Activated CD4-positive, alpha-beta T cell treated with anti-CD3 and anti-CD28 coated beads, Interleukin-2, amount 10 ng/mL, durations not matched to agents 7 days and 5 days (primary cell): ENCODE measurements at regions not wholly inside any gene's neighbourhood (a gene's known extent, or its start where the extent isn't known, plus 50 kb on each side); places are given as distances from the start of the nearest gene placed in this dataset.
A peak's percentile ranks its signal among the peaks of the same experiment; 100 is the strongest.
"Not testable (repeated sequence)": the region's sequence is repeated elsewhere in the genome, so short reads cannot be mapped to it uniquely, and the experiment has no call there.

ENCODE experiments used
- CTCF ChIA-PET: fragments of 350-600 bp; sonication (Branson Sonifier 250); formaldehyde crosslinking; loops from one replicate; lab custom pipeline; 2021; ENCODE audit warnings: antibody characterized with exemption; lab: Charles Lee
- POLR2A ChIA-PET: fragments of 350-600 bp; sonication (Branson Sonifier 250); formaldehyde crosslinking; loops from one replicate; lab custom pipeline; 2021; ENCODE audit warnings: antibody characterized with exemption; lab: Charles Lee
- DNase-seq: peaks from one replicate; pipeline ENCODE4 v3.0.0-alpha.2; 2020
- H3K27ac Mint-ChIP-seq: one replicate; pipeline ENCODE4 v1.8.0; 2021; ENCODE audit warnings: mild to moderate bottlenecking, moderate library complexity, mixed read lengths
- H3K27me3 Mint-ChIP-seq: one replicate; pipeline ENCODE4 v1.8.0; 2021; ENCODE audit warnings: mixed read lengths
- H3K36me3 Mint-ChIP-seq: one replicate; pipeline ENCODE4 v1.8.0; 2021; ENCODE audit warnings: low read depth, mixed read lengths
- H3K4me1 Mint-ChIP-seq: one replicate; pipeline ENCODE4 v1.8.0; 2021; ENCODE audit warnings: mixed read lengths
- H3K4me3 Mint-ChIP-seq: one replicate; pipeline ENCODE4 v1.8.0; 2021; ENCODE audit warnings: mild to moderate bottlenecking, moderate library complexity, mixed read lengths
- H3K9me3 Mint-ChIP-seq: one replicate; pipeline ENCODE4 v1.8.0; 2021; ENCODE audit warnings: mixed read lengths

DNA sequence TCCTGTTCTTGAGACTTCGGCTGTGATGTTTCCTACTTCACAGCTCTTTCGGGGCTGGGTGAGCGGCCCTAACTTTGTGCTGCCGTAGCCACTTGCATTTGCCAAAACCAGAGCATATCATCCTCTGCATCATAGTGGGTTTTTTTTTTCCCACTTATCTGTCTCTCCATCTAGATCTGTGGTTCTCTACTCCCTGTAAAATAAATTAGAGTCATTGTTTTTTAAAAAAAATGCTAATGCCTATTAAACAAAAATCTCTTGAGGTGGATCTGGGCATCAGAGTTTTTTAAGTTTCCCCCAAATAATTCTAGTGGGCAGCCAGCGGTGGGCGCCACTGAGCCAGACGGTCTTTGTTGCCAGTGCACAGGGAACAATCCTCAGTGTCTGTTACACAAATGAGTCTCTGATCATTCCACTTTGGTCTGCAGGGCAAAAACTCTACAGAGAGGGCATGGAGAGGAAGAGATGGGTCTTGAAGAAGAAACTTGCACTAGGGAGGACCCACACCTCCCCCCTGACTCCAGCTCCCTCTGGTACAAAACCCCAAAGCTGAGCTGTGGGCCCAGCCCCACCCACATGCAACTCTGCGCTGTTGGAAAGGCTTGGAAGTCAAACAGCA is 62.4 kb upstream of the BCL2L14 start:
- Mint-ChIP-seq H3K4me1 (peaks cover 75% of the 10 kb centered on the region), H3K27me3 (no peaks in the 10 kb centered on the region), H3K4me3 (peak overlapping the region; percentile 68), H3K9me3 (peaks cover 13% of the 10 kb centered on the region), H3K27ac (peak overlapping the region; percentile 97), H3K36me3 (peaks cover 23% of the 10 kb centered on the region)
- ChIA-PET CTCF (interaction anchor here (0.6 to 4.2 kb wide), 19 partner anchors 8 to 434 kb away, joined by 3 to 23 read pairs (median 4); no protein-coding TSS in a partner anchor), POLR2A (interaction anchor here (1.4 to 1.5 kb wide), 2 partner anchors 27 to 359 kb away, joined by 3 to 4 read pairs; partner anchors contain the start of gene ETV6)
- DNase-seq = peak; percentile 49

DNA sequence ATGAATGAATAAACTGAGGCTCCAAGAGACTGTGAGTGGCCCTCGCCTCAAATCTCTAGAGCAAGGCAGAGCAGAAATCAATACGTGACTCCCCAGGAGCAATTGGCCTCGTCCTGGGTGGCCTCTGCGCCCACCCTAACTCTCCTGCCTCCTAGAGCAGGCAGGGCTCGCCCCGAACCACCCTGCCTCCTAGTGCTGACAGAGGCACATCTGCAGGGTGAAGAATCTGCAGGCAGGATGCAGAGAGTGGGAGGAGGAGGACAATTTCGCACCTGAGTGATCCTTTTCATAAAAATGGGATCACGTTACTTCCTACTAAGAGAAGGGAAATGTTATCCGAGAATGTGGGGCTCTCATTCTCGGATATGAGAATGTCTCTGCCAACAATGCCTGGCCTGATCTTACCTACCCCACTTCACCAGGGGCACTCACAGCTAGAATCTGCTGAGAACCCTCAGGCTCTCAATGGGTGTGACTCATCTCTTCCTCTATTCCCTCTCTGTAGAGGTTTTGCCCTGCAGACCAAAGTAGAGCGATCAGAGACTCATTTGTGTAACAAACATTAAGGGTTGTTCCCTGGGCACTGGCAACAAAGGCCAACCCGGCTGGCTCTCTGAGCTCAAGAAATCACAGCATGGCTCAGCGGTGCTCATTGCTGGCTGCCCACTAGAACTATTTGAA is 61.7 kb upstream of the BCL2L14 start:
- peaks cover 20% of the 10 kb centered on the region for H3K36me3 Mint-ChIP-seq
- DNase-seq = peak; percentile 66
- ChIA-PET CTCF (interaction anchor here (0.9 to 4.2 kb wide), 14 partner anchors 9 to 428 kb away, joined by 3 to 23 read pairs (median 6); no protein-coding TSS in a partner anchor), POLR2A (interaction anchor here (0.6 to 1.5 kb wide), 5 partner anchors 24 to 360 kb away, joined by 3 to 5 read pairs (median 3); partner anchors contain the start of gene ETV6)
- H3K4me3 Mint-ChIP-seq = peak overlapping the region; percentile 68
- no peaks in the 10 kb centered on the region for H3K27me3 Mint-ChIP-seq
- peaks cover 13% of the 10 kb centered on the region for H3K9me3 Mint-ChIP-seq
- H3K27ac Mint-ChIP-seq = peak overlapping the region; percentile 97
- peaks cover 75% of the 10 kb centered on the region for H3K4me1 Mint-ChIP-seq

DNA sequence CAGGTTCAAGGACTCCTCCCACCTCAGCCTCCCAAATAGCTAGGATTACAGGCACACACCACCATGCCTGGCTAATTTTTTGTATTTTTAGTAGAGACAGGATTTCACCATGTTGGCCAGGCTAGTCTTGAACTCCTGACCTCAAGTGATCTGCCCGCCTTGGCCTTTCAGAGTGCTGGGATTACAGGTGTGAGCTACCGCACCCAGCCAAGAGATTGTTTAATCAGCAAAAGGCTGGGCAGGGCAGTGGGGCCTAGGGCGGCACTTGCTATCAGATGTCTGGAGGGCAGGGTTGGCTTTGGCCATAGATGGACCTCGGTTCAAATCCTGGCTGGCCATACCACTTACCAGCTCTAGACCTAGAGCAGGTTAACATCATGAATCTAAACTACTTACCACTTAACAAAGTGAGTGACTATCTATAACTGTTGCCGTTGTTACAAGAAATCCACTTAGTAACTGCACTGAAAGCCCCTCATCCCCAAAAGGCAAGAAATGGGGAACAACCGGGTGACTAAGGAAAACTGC is 60.9 kb upstream of the BCL2L14 start:
- H3K4me1 Mint-ChIP-seq = peaks cover 76% of the 10 kb centered on the region
- peak overlapping the region; percentile 97 for H3K27ac Mint-ChIP-seq
- not testable (repeated sequence) for DNase-seq, H3K27me3 Mint-ChIP-seq, H3K9me3 Mint-ChIP-seq
- ChIA-PET CTCF (interaction anchor here (0.7 to 4.2 kb wide), 15 partner anchors 10 to 429 kb away, joined by 3 to 23 read pairs (median 6); no protein-coding TSS in a partner anchor), POLR2A (interaction anchor here (0.5 to 1.4 kb wide), 6 partner anchors 23 to 827 kb away, joined by 3 to 5 read pairs (median 4); partner anchors contain the start of gene ETV6)
- peaks cover 17% of the 10 kb centered on the region for H3K36me3 Mint-ChIP-seq
- peak overlapping the region; percentile 68 for H3K4me3 Mint-ChIP-seq

DNA sequence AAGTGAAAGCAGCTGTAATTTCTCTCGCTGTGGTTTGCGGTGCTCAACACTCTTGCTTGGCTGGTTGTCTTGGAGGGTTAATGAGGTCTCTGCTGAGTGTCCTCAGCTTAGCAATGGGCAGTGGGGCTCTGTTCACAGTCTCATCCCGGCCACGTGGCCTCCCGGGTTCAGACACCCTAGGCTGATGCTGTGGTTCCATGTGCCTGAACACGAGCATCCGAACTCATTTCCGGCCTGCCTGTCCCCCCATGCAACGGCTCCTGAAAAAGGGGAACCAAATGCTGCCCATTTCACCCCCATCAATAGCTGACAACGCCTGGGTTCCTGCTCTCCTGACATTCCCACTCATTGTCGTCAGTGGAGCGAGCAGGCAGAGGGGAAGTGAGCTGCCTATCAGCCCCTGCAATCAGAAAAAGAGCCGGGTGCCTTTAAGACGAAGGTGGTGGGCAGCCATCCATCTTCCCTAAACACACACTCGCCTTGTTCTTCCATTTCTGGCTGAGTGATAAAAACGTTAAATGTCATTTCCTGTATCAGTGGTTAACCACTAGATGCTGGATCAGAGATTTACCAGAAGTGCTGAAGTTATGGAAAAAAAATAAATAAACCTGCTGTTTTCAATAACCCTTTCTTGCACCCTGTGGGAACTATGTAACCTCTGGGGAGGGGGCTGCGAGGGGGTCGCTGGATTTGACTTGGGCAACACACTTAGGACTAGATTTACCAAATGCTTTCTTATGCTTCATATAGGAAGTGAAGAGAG is 60.3 kb upstream of the BCL2L14 start:
- peaks cover 20% of the 10 kb centered on the region for H3K36me3 Mint-ChIP-seq
- H3K9me3 Mint-ChIP-seq = peaks cover 8% of the 10 kb centered on the region
- no peaks in the 10 kb centered on the region for H3K27me3 Mint-ChIP-seq
- H3K4me3 Mint-ChIP-seq = peak overlapping the region; percentile 68
- H3K27ac Mint-ChIP-seq = peak overlapping the region; percentile 97
- peaks cover 80% of the 10 kb centered on the region for H3K4me1 Mint-ChIP-seq
- ChIA-PET POLR2A (interaction anchor here (0.5 to 0.7 kb wide), 3 partner anchors 336 to 827 kb away, joined by 4 to 6 read pairs (median 5); no protein-coding TSS in a partner anchor), CTCF (interaction anchor here (0.7 to 4.2 kb wide), 13 partner anchors 11 to 387 kb away, joined by 3 to 23 read pairs (median 6); no protein-coding TSS in a partner anchor)
- DNase-seq = peak; percentile 71

DNA sequence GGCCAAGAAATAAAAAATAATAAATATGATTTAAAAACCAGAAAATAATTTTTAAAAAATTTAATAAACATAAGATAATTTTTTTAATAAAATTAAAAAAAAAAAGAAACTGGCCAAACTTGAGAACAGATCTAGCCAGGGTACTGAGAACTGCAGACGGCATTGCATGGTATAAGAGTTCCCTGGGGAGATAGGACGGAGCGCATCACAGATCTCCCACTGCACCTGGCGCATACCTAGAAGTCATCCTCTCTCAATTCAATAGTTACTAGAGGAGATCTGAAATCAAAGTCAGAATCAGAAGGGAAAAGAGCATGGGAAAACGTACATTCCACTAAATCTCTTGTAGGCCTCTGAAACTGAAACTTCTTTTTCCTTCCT is 58.9 kb upstream of the BCL2L14 start:
- Mint-ChIP-seq H3K9me3 (peaks cover 6% of the 10 kb centered on the region), H3K4me3 (no peak overlapping the region), H3K27me3 (no peaks in the 10 kb centered on the region), H3K27ac (no peak overlapping the region), H3K4me1 (peaks cover 86% of the 10 kb centered on the region), H3K36me3 (peaks cover 19% of the 10 kb centered on the region)
- ChIA-PET CTCF (interaction anchor here (0.8 to 1.1 kb wide), 2 partner anchors 9 to 200 kb away, joined by 3 to 6 read pairs; no protein-coding TSS in a partner anchor), POLR2A (interaction anchor here (0.7 kb wide), 1 partner anchor 703 kb away, joined by 3 read pairs; no protein-coding TSS in a partner anchor)
- DNase-seq = no peak

DNA sequence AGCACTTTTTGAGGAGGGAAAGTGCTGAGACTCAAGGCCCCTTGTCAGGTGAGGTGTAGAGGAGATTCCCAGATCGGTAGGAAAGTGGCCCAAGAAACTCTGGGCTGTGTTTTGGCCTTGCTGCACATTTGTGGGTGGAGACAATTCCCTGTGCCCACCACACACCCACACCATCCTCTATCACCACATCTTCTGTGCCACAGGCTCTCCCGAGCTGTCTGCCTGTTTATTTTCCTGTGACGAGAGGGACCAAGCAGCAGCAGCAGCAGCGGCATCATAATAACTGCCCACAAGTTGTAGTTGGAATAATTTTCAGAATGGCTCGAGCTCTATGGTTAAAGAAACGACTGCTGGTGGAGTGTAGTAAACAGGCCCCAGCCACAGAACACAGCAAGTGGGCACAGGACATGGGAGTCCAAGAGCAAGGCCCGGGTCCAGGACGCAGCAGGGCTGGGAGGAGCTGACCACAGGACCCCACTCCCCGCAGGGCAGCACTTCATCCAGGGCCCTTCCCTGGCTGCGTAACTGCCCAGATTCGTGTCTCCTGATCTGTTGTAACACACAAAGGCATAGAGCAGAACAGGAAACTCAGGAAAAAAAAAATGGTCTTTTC is 55.6 kb upstream of the BCL2L14 start:
- Mint-ChIP-seq H3K27me3 (no peaks in the 10 kb centered on the region), H3K36me3 (peaks cover 10% of the 10 kb centered on the region), H3K4me1 (peaks cover 57% of the 10 kb centered on the region), H3K4me3 (no peak overlapping the region), H3K9me3 (no peaks in the 10 kb centered on the region), H3K27ac (peak overlapping the region; percentile 72)
- ChIA-PET POLR2A (no interaction called here), CTCF (interaction anchor here (0.6 to 1.6 kb wide), 3 partner anchors 18 to 368 kb away, joined by 3 to 5 read pairs (median 4); no protein-coding TSS in a partner anchor)
- no peak for DNase-seq

DNA sequence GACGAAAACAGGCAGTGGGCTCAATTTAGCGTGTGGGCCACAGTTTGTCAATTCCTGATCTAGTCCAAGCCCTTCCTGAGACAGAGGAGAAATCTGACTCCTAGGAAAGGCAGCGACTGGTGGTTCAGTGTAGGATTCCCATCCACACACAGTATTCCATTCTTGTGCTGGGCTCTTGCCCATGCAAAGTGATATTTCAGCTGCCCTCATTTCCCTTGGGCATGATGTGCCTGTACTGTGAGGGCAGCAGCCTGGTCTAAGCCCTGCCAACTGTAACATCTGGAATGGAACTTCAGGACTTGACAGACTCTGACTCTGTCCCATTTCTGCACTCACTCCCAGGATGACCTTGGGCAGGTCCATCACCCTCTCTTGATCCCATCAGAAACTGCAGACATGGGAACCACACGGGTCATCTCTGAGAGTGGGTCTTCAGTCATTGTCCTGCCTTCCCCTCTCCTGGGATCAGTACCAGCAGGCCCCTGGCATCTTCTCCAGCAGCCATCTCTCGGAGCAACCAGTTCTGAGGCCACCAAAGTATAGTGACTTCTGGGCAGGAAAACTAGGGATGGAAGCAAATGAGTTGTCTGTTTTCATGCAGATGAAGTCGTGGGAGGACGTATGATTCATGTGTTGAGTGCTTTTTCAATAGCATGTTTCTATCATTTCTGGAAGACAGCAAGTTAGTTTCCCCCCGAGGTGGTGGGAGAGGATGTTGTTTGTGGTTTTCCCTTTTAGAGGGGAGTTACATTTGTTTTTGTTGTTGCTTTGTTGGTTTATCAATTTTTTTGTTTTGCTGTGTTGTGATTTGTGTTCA is 54.2 kb upstream of the BCL2L14 start:
- H3K9me3 Mint-ChIP-seq = no peaks in the 10 kb centered on the region
- no peaks in the 10 kb centered on the region for H3K27me3 Mint-ChIP-seq
- peaks cover 46% of the 10 kb centered on the region for H3K4me1 Mint-ChIP-seq
- peaks cover 10% of the 10 kb centered on the region for H3K36me3 Mint-ChIP-seq
- POLR2A ChIA-PET = no interaction called here
- no peak for DNase-seq
- H3K4me3 Mint-ChIP-seq = no peak overlapping the region
- peak overlapping the region; percentile 58 for H3K27ac Mint-ChIP-seq
- CTCF ChIA-PET = no interaction called here

DNA sequence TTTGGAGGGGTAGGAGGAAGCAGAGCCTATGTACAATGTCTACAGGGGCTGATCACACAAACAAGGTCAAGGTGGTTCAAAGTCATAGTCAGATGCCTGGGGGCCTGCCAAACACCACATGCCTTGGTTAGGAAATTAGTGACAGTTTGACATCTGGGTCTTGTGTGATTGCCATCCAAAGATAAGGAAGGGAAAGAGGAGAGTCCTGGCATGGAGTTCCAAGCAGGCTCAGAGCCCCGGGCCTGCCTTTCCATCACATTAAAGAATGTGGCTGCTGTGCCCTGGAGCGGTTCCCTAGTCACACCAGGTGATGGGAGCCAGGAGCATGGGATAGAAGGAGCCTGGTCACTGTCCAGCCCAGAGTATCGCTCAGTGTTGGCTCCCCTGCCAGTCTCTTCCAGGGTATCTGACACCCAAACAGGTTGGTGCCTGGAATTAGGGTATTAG is 53.6 kb upstream of the BCL2L14 start:
- POLR2A ChIA-PET = no interaction called here
- H3K27ac Mint-ChIP-seq = peak overlapping the region; percentile 58
- DNase-seq = no peak
- CTCF ChIA-PET = no interaction called here
- no peak overlapping the region for H3K4me3 Mint-ChIP-seq
- H3K4me1 Mint-ChIP-seq = peaks cover 40% of the 10 kb centered on the region
- no peaks in the 10 kb centered on the region for H3K27me3 Mint-ChIP-seq
- no peaks in the 10 kb centered on the region for H3K9me3 Mint-ChIP-seq
- peaks cover 10% of the 10 kb centered on the region for H3K36me3 Mint-ChIP-seq

DNA sequence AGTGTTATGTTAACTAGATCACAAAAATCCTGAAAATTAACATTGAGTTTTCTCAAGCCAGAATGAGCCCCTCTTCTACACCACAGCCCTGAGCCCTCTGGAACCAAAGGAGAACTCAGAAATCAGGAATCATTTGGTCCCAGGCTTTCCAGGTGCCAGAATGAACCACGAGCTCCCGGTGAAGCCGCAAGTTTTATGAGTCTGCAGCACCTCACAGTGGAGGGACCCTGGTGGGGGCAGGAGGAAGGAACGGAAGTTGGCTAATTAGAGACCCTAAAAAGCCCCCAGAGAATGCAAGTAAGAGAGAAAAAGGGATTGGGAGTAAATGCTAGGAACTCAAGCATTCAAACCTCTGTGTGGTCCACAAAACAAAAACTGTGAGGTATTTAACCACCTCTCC is 52.9 kb upstream of the BCL2L14 start:
- ChIA-PET POLR2A (no interaction called here), CTCF (no interaction called here)
- peaks cover 39% of the 10 kb centered on the region for H3K4me1 Mint-ChIP-seq
- no peaks in the 10 kb centered on the region for H3K9me3 Mint-ChIP-seq
- peaks cover 5% of the 10 kb centered on the region for H3K36me3 Mint-ChIP-seq
- no peak overlapping the region for H3K4me3 Mint-ChIP-seq
- no peak overlapping the region for H3K27ac Mint-ChIP-seq
- no peak for DNase-seq
- no peaks in the 10 kb centered on the region for H3K27me3 Mint-ChIP-seq

DNA sequence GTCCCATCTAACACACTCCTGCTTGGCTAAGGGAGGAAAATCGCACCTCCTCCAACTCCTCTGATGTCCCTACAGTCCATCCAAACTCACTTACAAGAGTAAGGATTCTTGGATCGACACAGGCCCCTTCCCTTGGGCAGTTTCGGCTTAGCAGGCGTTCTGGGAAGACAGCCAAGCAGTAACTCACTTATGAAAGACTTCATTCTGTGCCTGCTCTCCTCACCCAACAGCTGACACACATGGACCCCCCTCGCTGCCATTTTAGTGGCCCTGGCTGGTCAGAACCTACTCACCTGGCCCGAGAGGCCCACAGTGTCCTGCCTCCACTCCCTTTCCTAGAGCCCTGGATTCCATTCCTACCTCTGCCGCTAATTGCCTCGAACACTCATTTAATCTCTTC is 52.3 kb upstream of the BCL2L14 start:
- Mint-ChIP-seq H3K27ac (no peak overlapping the region), H3K9me3 (no peaks in the 10 kb centered on the region), H3K4me1 (peaks cover 39% of the 10 kb centered on the region), H3K36me3 (peaks cover 5% of the 10 kb centered on the region), H3K27me3 (no peaks in the 10 kb centered on the region), H3K4me3 (no peak overlapping the region)
- ChIA-PET POLR2A (no interaction called here), CTCF (no interaction called here)
- DNase-seq = no peak

DNA sequence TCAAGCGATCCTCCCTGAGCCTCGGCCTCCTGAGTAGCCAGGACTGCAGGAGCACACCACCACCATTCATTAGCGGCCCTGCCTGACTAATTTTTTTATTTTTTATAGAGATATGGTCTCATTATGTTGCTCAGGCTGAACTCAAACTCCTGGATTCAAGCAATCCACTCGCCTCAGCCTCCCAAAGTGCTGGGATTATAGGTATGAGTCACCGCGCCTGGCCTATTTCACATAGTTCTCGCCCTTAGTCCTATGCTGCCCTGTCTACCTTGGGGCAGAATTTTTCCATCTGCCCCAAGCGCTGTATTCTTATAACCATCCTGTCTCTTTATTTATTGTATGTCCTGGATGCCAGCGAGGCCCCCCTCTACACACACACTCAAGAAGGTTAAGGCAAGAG is 50.9 kb upstream of the BCL2L14 start:
- CTCF ChIA-PET = no interaction called here
- Mint-ChIP-seq H3K4me3 (no peak overlapping the region), H3K27ac (no peak overlapping the region), H3K27me3 (no peaks in the 10 kb centered on the region), H3K9me3 (no peaks in the 10 kb centered on the region), H3K4me1 (peaks cover 47% of the 10 kb centered on the region), H3K36me3 (peaks cover 7% of the 10 kb centered on the region)
- POLR2A ChIA-PET = no interaction called here
- no peak for DNase-seq
